Heart left ventricle (tissue), 13 donors: ENCODE measurements at regions not wholly inside any gene's neighbourhood (a gene's known extent, or its start where the extent isn't known, plus 50 kb on each side); places are given as distances from the start of the nearest gene placed in this dataset.

Source experiments
- POLR2A ChIP-seq, 2 donors: fragments of 450-650 bp; IDR thresholded peaks; one replicate each; pipeline ENCODE4 v1.6.1; 2017; ENCODE audit warnings: antibody characterized with exemption in 2 of 2, mild to moderate bottlenecking in 2 of 2, moderate library complexity in 2 of 2
- TF ChIP-seq, protein P1 (sequence below), 12 donors: fragments of 200-600 bp; sonication (generic) in 4 of 12; IDR thresholded peaks; one replicate each; pipeline versions ENCODE4 v1.5.0 to v1.8.0; 2018 to 2022; ENCODE audit warnings: antibody characterized with exemption in 12 of 12, mild to moderate bottlenecking in 5 of 12
- donor health status: ischemic (EF 13 %, LVEDD 7.1; RV severe dilation, severe dysfunction).
- donor health status: DM: no; HTN: yes; CAD: no.
- donor health status: DM: no; HTN: no; CAD: no.
- donor health status: ischemic (EF 25% LVEDD 6.9; RV normal size, moderate dysfunction).
- donor health status: ischemic (EF 25% LVEDD 5.7; RV mildly dilated, moderate dysfunction).
- donor health status: ischemic (EF 35%, LVEDD 5.7; RV mildly dilated, moderate dysfunction).
- donor health status: nonischemic (EF 11% LVEDD 7.7; RV severe dilation, severe dysfunction).
- donor health status: DM: yes; HTN: yes; CAD: no.
- donor health status: PGD.
- donor health status: ischemic (EF 29% LVEDD 5.4; RV normal size, mild dysfunction).
- donor health status: nonischemic (EF 23%, LVEDD 6.1; RV moderate dilation, normal function).

DNA sequence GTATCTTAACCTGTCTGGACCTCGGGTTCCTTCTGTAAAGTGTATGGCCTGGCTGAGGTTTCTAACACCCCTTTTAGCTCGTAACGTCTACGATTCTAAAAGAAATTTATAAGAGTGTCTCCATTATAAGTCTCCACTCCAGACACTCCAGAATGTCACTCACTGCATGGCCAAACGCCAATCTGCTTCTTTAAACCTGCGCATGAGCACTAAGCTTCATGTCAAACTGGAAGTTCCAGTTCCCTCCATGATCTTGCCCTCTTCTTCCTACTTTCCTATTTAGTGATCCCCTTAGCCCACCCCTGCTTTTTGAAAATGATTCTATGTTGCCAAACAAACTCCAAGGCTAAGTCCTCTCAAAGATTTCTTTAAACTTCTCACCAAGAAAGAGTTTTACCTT is 241.4 kb upstream of the NPVF start:
- TF ChIP-seq POLR2A (IDR thresholded peaks at IDR 0.05), result no peak
- TF ChIP-seq, protein P1, sequence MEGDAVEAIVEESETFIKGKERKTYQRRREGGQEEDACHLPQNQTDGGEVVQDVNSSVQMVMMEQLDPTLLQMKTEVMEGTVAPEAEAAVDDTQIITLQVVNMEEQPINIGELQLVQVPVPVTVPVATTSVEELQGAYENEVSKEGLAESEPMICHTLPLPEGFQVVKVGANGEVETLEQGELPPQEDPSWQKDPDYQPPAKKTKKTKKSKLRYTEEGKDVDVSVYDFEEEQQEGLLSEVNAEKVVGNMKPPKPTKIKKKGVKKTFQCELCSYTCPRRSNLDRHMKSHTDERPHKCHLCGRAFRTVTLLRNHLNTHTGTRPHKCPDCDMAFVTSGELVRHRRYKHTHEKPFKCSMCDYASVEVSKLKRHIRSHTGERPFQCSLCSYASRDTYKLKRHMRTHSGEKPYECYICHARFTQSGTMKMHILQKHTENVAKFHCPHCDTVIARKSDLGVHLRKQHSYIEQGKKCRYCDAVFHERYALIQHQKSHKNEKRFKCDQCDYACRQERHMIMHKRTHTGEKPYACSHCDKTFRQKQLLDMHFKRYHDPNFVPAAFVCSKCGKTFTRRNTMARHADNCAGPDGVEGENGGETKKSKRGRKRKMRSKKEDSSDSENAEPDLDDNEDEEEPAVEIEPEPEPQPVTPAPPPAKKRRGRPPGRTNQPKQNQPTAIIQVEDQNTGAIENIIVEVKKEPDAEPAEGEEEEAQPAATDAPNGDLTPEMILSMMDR (IDR thresholded peaks at IDR 0.05), result no peak
